WTC11 (cell line): ENCODE measurements at regions not wholly inside any gene's neighbourhood (a gene's known extent, or its start where the extent isn't known, plus 50 kb on each side); places are given as distances from the start of the nearest gene placed in this dataset.

ENCODE experiments used
- ATAC-seq: fragments of 200-7000 bp; cut with Tn5 transposase; 2 replicates; pipeline ENCODE4 v1.10.0; 2021; ENCODE audit warnings: mild to moderate bottlenecking, moderate library complexity
- CTCF ChIA-PET: fragments of 300-600 bp; sonication (Branson Sonifier 250); formaldehyde crosslinking; loops from one replicate; lab custom pipeline; 2021; ENCODE audit warnings: antibody characterized with exemption; lab: Charles Lee
- POLR2A ChIA-PET: fragments of 350-600 bp; sonication (Branson Sonifier 250); formaldehyde crosslinking; loops from one replicate; lab custom pipeline; 2021; ENCODE audit warnings: antibody characterized with exemption; lab: Charles Lee
- DNase-seq: peaks from one replicate; pipeline ENCODE4 v3.0.0; 2021; ENCODE audit warnings: low spot score
- H3K27ac Mint-ChIP-seq: 2 replicates; pipeline ENCODE4 v1.8.0; 2021; ENCODE audit warnings: mixed read lengths
- H3K27me3 Mint-ChIP-seq: 2 replicates; pipeline ENCODE4 v1.8.0; 2021; ENCODE audit warnings: low read depth, mild to moderate bottlenecking, moderate library complexity, mixed read lengths
- H3K36me3 Mint-ChIP-seq: 2 replicates; pipeline ENCODE4 v1.8.0; 2021; ENCODE audit warnings: mixed read lengths
- H3K4me1 Mint-ChIP-seq: 2 replicates; pipeline ENCODE4 v1.8.0; 2022; ENCODE audit warnings: mixed read lengths
- H3K4me3 Mint-ChIP-seq: 2 replicates; pipeline ENCODE4 v1.8.0; 2021; ENCODE audit warnings: mild to moderate bottlenecking, moderate library complexity, mixed read lengths
- H3K9me3 Mint-ChIP-seq: 2 replicates; pipeline ENCODE4 v1.8.0; 2021; ENCODE audit warnings: mixed read lengths
- ARID4B ChIP-seq: sonication (generic); formaldehyde crosslinking; IDR thresholded peaks from 2 replicates; pipeline ENCODE4 v1.8.0; 2023; ENCODE audit warnings: missing genetic modification reagents, mild to moderate bottlenecking, borderline replicate concordance
- CDX4 ChIP-seq: fragments of 250-450 bp; sonication (Bioruptor Pico); IDR thresholded peaks from 2 replicates; pipeline ENCODE4 v1.9.0; 2021; ENCODE audit warnings: moderate library complexity, mild to moderate bottlenecking, inconsistent platforms, borderline replicate concordance
- E2F5 ChIP-seq: sonication (generic); formaldehyde crosslinking; IDR thresholded peaks from 2 replicates; pipeline ENCODE4 v1.8.1; 2022; ENCODE audit warnings: mild to moderate bottlenecking, moderate library complexity, missing genetic modification reagents
- FOXJ3 ChIP-seq: sonication (generic); formaldehyde crosslinking; IDR thresholded peaks from 2 replicates; pipeline ENCODE4 v1.9.0; 2021; ENCODE audit warnings: missing genetic modification reagents, mild to moderate bottlenecking, borderline replicate concordance
- GRHL2 ChIP-seq: fragments of 250-450 bp; sonication (Bioruptor Pico); IDR thresholded peaks from 2 replicates; pipeline ENCODE4 v1.8.0; 2022; ENCODE audit warnings: mild to moderate bottlenecking, moderate library complexity; ENCODE audit not compliant: insufficient replicate concordance, severe bottlenecking
- GTF2I ChIP-seq: fragments of 250-450 bp; sonication (Bioruptor Pico); conservative IDR thresholded peaks from 2 replicates; pipeline ENCODE4 v1.4.0; 2021; ENCODE audit warnings: mild to moderate bottlenecking
- IRF1 ChIP-seq: sonication (generic); formaldehyde crosslinking; IDR thresholded peaks from 2 replicates; pipeline ENCODE4 v1.8.0; 2023; ENCODE audit warnings: missing genetic modification reagents
- IRF2 ChIP-seq: sonication (generic); formaldehyde crosslinking; IDR thresholded peaks from 2 replicates; pipeline ENCODE4 v1.8.0; 2022; ENCODE audit warnings: low read depth, missing genetic modification reagents, borderline replicate concordance
- JUN ChIP-seq: sonication (generic); formaldehyde crosslinking; IDR thresholded peaks from 2 replicates; pipeline ENCODE4 v1.8.0; 2023; ENCODE audit warnings: mild to moderate bottlenecking, missing genetic modification reagents
- KAT7 ChIP-seq: sonication (generic); formaldehyde crosslinking; IDR thresholded peaks from 2 replicates; pipeline ENCODE4 v1.8.1; 2023; ENCODE audit warnings: missing genetic modification reagents, mild to moderate bottlenecking, borderline replicate concordance
- MXD4 ChIP-seq: fragments of 250-450 bp; sonication (Bioruptor Pico); IDR thresholded peaks from 2 replicates; pipeline ENCODE4 v1.8.0; 2021; ENCODE audit warnings: mild to moderate bottlenecking, moderate library complexity, borderline replicate concordance
- MYBL2 ChIP-seq: sonication (generic); formaldehyde crosslinking; IDR thresholded peaks from 2 replicates; pipeline ENCODE4 v1.8.1; 2023; ENCODE audit warnings: mild to moderate bottlenecking, moderate library complexity, missing genetic modification reagents
- NR3C1 ChIP-seq: sonication (generic); formaldehyde crosslinking; conservative IDR thresholded peaks from 2 replicates; pipeline ENCODE4 v1.8.1; 2023; ENCODE audit warnings: low read depth, mild to moderate bottlenecking, missing genetic modification reagents
- OVOL2 ChIP-seq: fragments of 250-450 bp; sonication (Bioruptor Pico); IDR thresholded peaks from 2 replicates; pipeline ENCODE4 v1.9.0; 2021; ENCODE audit warnings: mild to moderate bottlenecking, borderline replicate concordance
- PRRX2 ChIP-seq: fragments of 250-450 bp; sonication (Bioruptor Pico); IDR thresholded peaks from 2 replicates; pipeline ENCODE4 v1.8.0; 2021; ENCODE audit warnings: mild to moderate bottlenecking
- SOX15 ChIP-seq: fragments of 250-450 bp; sonication (Bioruptor Pico); IDR thresholded peaks from 2 replicates; pipeline ENCODE4 v1.9.0; 2021; ENCODE audit warnings: mild to moderate bottlenecking
- ZNF219 ChIP-seq: sonication (generic); formaldehyde crosslinking; IDR thresholded peaks from 2 replicates; pipeline ENCODE4 v1.8.0; 2023; ENCODE audit warnings: missing genetic modification reagents, mild to moderate bottlenecking, borderline replicate concordance
- ZNF416 ChIP-seq: fragments of 250-450 bp; sonication (Bioruptor Pico); IDR thresholded peaks from 2 replicates; pipeline ENCODE4 v1.9.0; 2021; ENCODE audit warnings: mild to moderate bottlenecking, inconsistent platforms
- ZNF423 ChIP-seq: fragments of 250-450 bp; sonication (Bioruptor Pico); IDR thresholded peaks from 2 replicates; pipeline ENCODE4 v2.1.2; 2022; ENCODE audit warnings: mild to moderate bottlenecking, moderate library complexity
- ZSCAN18 ChIP-seq: fragments of 250-450 bp; sonication (Bioruptor Pico); IDR thresholded peaks from 2 replicates; pipeline ENCODE4 v2.1.2; 2022; ENCODE audit warnings: mild to moderate bottlenecking, moderate library complexity
- TF ChIP-seq, protein P1 (sequence below): sonication (generic); formaldehyde crosslinking; IDR thresholded peaks from 2 replicates; pipeline ENCODE4 v1.8.1; 2022; ENCODE audit warnings: low read depth, mild to moderate bottlenecking, moderate library complexity, missing genetic modification reagents, borderline replicate concordance
- TF ChIP-seq, protein P2 (sequence below): sonication (generic); formaldehyde crosslinking; IDR thresholded peaks from 2 replicates; pipeline ENCODE4 v1.8.0; 2023; ENCODE audit warnings: mild to moderate bottlenecking, missing genetic modification reagents

- no peak overlapping the region for H3K4me3 Mint-ChIP-seq
- no peak overlapping the region for H3K27ac Mint-ChIP-seq
- ATAC-seq = no peak
- ChIA-PET POLR2A (no interaction called here), CTCF (no interaction called here)
- no peaks in the 10 kb centered on the region for H3K9me3 Mint-ChIP-seq
- no peaks in the 10 kb centered on the region for H3K27me3 Mint-ChIP-seq
- no peak for DNase-seq
- H3K4me1 Mint-ChIP-seq = no peaks in the 10 kb centered on the region
- H3K36me3 Mint-ChIP-seq = no peaks in the 10 kb centered on the region
- no peak for TF ChIP-seq ZNF219 (CRISPR knock-in tag)
- no peak for TF ChIP-seq JUN (CRISPR knock-in tag)
- TF ChIP-seq ZNF423 (CRISPR knock-in tag) = no peak
- TF ChIP-seq PRRX2 (CRISPR knock-in tag) = no peak
- TF ChIP-seq CDX4 (CRISPR knock-in tag) = no peak
- no peak for TF ChIP-seq SOX15 (CRISPR knock-in tag)
- TF ChIP-seq MYBL2 (CRISPR knock-in tag) = no peak
- TF ChIP-seq, protein P1, sequence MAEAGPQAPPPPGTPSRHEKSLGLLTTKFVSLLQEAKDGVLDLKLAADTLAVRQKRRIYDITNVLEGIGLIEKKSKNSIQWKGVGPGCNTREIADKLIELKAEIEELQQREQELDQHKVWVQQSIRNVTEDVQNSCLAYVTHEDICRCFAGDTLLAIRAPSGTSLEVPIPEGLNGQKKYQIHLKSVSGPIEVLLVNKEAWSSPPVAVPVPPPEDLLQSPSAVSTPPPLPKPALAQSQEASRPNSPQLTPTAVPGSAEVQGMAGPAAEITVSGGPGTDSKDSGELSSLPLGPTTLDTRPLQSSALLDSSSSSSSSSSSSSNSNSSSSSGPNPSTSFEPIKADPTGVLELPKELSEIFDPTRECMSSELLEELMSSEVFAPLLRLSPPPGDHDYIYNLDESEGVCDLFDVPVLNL (CRISPR knock-in tag) = no peak
- TF ChIP-seq ARID4B = no peak
- TF ChIP-seq KAT7 (CRISPR knock-in tag) = no peak
- no peak for TF ChIP-seq ZSCAN18 (CRISPR knock-in tag)
These were observed 537.1 kb upstream of the AMELY start for GRCh38 chrY:7448687-7449086.

DNA sequence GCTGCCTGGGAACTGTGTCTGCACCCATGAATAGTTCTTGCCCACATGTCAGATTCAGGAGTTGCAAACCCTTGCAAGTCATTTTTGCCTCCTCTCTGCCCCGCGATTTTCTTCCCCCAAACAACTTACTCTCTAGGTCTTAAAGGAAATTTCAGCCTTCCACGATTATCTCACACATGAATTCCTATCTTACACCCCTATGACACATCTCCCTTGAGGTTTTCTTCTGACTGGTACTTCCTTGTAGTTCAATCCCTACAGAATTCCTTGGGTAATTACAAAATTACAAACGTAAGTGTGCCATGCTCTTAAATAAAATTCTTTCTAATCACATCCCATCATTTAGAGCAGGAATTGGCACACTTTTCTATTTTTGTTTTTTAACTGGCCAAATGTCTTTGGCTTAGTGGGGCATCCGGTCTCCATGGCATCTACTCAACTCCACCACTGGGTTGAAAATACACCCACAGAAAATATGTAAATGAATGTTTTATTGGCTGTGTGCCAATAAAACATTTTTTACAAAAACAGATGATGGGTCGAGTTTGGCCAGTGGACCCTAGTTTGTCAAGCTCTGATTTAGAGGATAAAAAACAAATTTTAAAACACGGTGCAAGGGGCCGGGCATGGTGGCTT, 536.4 kb upstream of the AMELY start:
- no peaks in the 10 kb centered on the region for H3K27me3 Mint-ChIP-seq
- H3K4me1 Mint-ChIP-seq = no peaks in the 10 kb centered on the region
- ChIA-PET CTCF (no interaction called here), POLR2A (no interaction called here)
- no peaks in the 10 kb centered on the region for H3K36me3 Mint-ChIP-seq
- TF ChIP-seq IRF1 (CRISPR knock-in tag) = no peak
- TF ChIP-seq IRF2 (CRISPR knock-in tag) = no peak
- no peak for TF ChIP-seq OVOL2
- no peak for TF ChIP-seq MYBL2 (CRISPR knock-in tag)
- TF ChIP-seq ZNF416 (CRISPR knock-in tag) = no peak
- no peak for TF ChIP-seq GTF2I (CRISPR knock-in tag)
- TF ChIP-seq ZNF219 (CRISPR knock-in tag) = no peak
- TF ChIP-seq E2F5 = no peak
- no peak for TF ChIP-seq FOXJ3 (CRISPR knock-in tag)
- TF ChIP-seq CDX4 (CRISPR knock-in tag) = no peak
- TF ChIP-seq MXD4 (CRISPR knock-in tag) = no peak
- TF ChIP-seq NR3C1 (CRISPR knock-in tag) = no peak
- TF ChIP-seq, protein P2, sequence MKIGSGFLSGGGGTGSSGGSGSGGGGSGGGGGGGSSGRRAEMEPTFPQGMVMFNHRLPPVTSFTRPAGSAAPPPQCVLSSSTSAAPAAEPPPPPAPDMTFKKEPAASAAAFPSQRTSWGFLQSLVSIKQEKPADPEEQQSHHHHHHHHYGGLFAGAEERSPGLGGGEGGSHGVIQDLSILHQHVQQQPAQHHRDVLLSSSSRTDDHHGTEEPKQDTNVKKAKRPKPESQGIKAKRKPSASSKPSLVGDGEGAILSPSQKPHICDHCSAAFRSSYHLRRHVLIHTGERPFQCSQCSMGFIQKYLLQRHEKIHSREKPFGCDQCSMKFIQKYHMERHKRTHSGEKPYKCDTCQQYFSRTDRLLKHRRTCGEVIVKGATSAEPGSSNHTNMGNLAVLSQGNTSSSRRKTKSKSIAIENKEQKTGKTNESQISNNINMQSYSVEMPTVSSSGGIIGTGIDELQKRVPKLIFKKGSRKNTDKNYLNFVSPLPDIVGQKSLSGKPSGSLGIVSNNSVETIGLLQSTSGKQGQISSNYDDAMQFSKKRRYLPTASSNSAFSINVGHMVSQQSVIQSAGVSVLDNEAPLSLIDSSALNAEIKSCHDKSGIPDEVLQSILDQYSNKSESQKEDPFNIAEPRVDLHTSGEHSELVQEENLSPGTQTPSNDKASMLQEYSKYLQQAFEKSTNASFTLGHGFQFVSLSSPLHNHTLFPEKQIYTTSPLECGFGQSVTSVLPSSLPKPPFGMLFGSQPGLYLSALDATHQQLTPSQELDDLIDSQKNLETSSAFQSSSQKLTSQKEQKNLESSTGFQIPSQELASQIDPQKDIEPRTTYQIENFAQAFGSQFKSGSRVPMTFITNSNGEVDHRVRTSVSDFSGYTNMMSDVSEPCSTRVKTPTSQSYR (CRISPR knock-in tag) = no peak
- TF ChIP-seq GRHL2 = no peak
- no peak overlapping the region for H3K27ac Mint-ChIP-seq
- DNase-seq (no peak), ATAC-seq (no peak)
- no peak overlapping the region for H3K4me3 Mint-ChIP-seq
- no peaks in the 10 kb centered on the region for H3K9me3 Mint-ChIP-seq
